GM23338 (cell line): ENCODE measurements at regions not wholly inside any gene's neighbourhood (a gene's known extent, or its start where the extent isn't known, plus 50 kb on each side); places are given as distances from the start of the nearest gene placed in this dataset.

ENCODE experiments used
- ATAC-seq: fragments of 200-7000 bp; cut with Tn5 transposase; 3 replicates; pipeline ENCODE4 v1.9.1; 2020
- DNase-seq: peaks from one replicate; pipeline ENCODE4 v3.0.0-alpha.2; 2015; ENCODE audit warnings: low spot score
- H2AFZ ChIP-seq: fragments of 200-600 bp; sonication (generic); 2 replicates; pipeline ENCODE4 v1.8.0; 2016; ENCODE audit warnings: antibody characterized with exemption, mild to moderate bottlenecking, moderate library complexity
- H3F3A ChIP-seq: fragments of 200-600 bp; sonication (generic); replicated peaks from 2 replicates; pipeline ENCODE4 v1.8.0; 2017; ENCODE audit warnings: antibody characterized with exemption, mixed run types, low read depth
- H3K27ac ChIP-seq: fragments of 200-600 bp; sonication (generic); 2 replicates; pipeline ENCODE4 v1.6.1; 2016; ENCODE audit warnings: low read depth
- H3K27me3 ChIP-seq: fragments of 200-600 bp; sonication (generic); 2 replicates; pipeline ENCODE4 v1.8.0; 2016; ENCODE audit warnings: mild to moderate bottlenecking, mixed run types, moderate library complexity; ENCODE audit not compliant: insufficient read depth
- H3K36me3 ChIP-seq: fragments of 200-600 bp; sonication (generic); 2 replicates; pipeline ENCODE4 v1.8.0; 2016; ENCODE audit warnings: mild to moderate bottlenecking; ENCODE audit not compliant: insufficient read depth
- H3K4me1 ChIP-seq: fragments of 200-600 bp; sonication (generic); 2 replicates; pipeline ENCODE4 v1.8.0; 2016; ENCODE audit warnings: mild to moderate bottlenecking, moderate library complexity; ENCODE audit not compliant: insufficient read depth
- H3K4me2 ChIP-seq: fragments of 200-600 bp; sonication (generic); 2 replicates; pipeline ENCODE4 v1.7.1; 2017; ENCODE audit warnings: mixed run types
- H3K4me3 ChIP-seq: fragments of 200-600 bp; sonication (generic); 2 replicates; pipeline ENCODE4 v1.6.1; 2016; ENCODE audit warnings: mixed run types
- H3K79me2 ChIP-seq: fragments of 200-600 bp; sonication (generic); replicated peaks from 2 replicates; pipeline ENCODE4 v1.8.0; 2017; ENCODE audit warnings: mild to moderate bottlenecking; ENCODE audit not compliant: insufficient read depth
- H3K9me2 ChIP-seq: fragments of 200-600 bp; sonication (generic); 2 replicates; pipeline ENCODE4 v1.8.0; 2017; ENCODE audit not compliant: insufficient read depth
- H4K20me1 ChIP-seq: fragments of 200-600 bp; sonication (generic); replicated peaks from 2 replicates; pipeline ENCODE4 v1.8.0; 2017; ENCODE audit warnings: mild to moderate bottlenecking; ENCODE audit not compliant: insufficient read depth
- H3K27ac Mint-ChIP-seq: 2 replicates; pipeline ENCODE4 v1.8.0; 2020; ENCODE audit warnings: inconsistent platforms, mild to moderate bottlenecking, moderate library complexity, mixed read lengths
- H3K27me3 Mint-ChIP-seq: 3 replicates; pipeline ENCODE4 v1.8.0; 2022; ENCODE audit warnings: low read depth, mild to moderate bottlenecking, moderate library complexity, mixed read lengths, inconsistent platforms; ENCODE audit not compliant: insufficient read depth, poor library complexity
- H3K36me3 Mint-ChIP-seq: 3 replicates; pipeline ENCODE4 v1.8.0; 2021; ENCODE audit warnings: low read depth, mild to moderate bottlenecking, inconsistent platforms, moderate library complexity, mixed read lengths
- H3K4me1 Mint-ChIP-seq: 3 replicates; pipeline ENCODE4 v1.8.0; 2020; ENCODE audit warnings: mild to moderate bottlenecking, inconsistent platforms, mixed read lengths
- H3K4me3 Mint-ChIP-seq: 3 replicates; pipeline ENCODE4 v1.8.0; 2021; ENCODE audit warnings: moderate library complexity, mild to moderate bottlenecking, inconsistent platforms, mixed read lengths
- H3K9me3 Mint-ChIP-seq: 3 replicates; pipeline ENCODE4 v1.8.0; 2020; ENCODE audit warnings: moderate library complexity, mild to moderate bottlenecking, inconsistent platforms, mixed read lengths
- CREB1 ChIP-seq: fragments of 250-450 bp; sonication (Bioruptor Pico); IDR thresholded peaks from 2 replicates; pipeline ENCODE4 v1.5.0; 2020; ENCODE audit warnings: low read depth, mild to moderate bottlenecking, moderate library complexity
- EZH2 ChIP-seq: fragments of 200-600 bp; sonication (generic); IDR thresholded peaks from one replicate; pipeline ENCODE4 v1.8.0; 2017; ENCODE audit warnings: antibody characterized with exemption, mild to moderate bottlenecking, low read depth; ENCODE audit not compliant: unreplicated experiment
- EZH2phosphoT487 ChIP-seq: fragments of 200-600 bp; sonication (generic); IDR thresholded peaks from one replicate; pipeline ENCODE4 v1.8.1; 2018; ENCODE audit warnings: antibody characterized with exemption; ENCODE audit not compliant: unreplicated experiment
- JUNB ChIP-seq: IDR thresholded peaks from one replicate; pipeline ENCODE4 v1.6.1; 2016; ENCODE audit warnings: antibody characterized with exemption; ENCODE audit not compliant: unreplicated experiment
- NANOG ChIP-seq: IDR thresholded peaks from 2 replicates; pipeline ENCODE4 v1.6.1; 2016; ENCODE audit warnings: antibody characterized with exemption, borderline replicate concordance
- ZNF114 ChIP-seq: fragments of 250-450 bp; sonication (Bioruptor Pico); IDR thresholded peaks from 2 replicates; pipeline ENCODE4 v1.5.0; 2020; ENCODE audit warnings: mild to moderate bottlenecking, moderate library complexity
- TF ChIP-seq, protein P1 (sequence below): IDR thresholded peaks from 2 replicates; pipeline ENCODE4 v1.6.1; 2016; ENCODE audit warnings: antibody characterized with exemption
- TF ChIP-seq, protein P2 (sequence below): IDR thresholded peaks from one replicate; pipeline ENCODE4 v1.6.1; 2018; ENCODE audit warnings: antibody characterized with exemption; ENCODE audit not compliant: unreplicated experiment
- TF ChIP-seq, protein P3 (sequence below), 2 experiments: fragments of 200-600 bp in 1 of 2; sonication (generic) in 1 of 2; conservative IDR thresholded peaks; 2 replicates each; pipeline versions ENCODE4 v1.5.1 to v1.6.1; 2016 to 2017; ENCODE audit warnings: antibody characterized with exemption in 2 of 2, low read depth in 2 of 2, mild to moderate bottlenecking in 2 of 2, moderate library complexity in 1 of 2

DNA sequence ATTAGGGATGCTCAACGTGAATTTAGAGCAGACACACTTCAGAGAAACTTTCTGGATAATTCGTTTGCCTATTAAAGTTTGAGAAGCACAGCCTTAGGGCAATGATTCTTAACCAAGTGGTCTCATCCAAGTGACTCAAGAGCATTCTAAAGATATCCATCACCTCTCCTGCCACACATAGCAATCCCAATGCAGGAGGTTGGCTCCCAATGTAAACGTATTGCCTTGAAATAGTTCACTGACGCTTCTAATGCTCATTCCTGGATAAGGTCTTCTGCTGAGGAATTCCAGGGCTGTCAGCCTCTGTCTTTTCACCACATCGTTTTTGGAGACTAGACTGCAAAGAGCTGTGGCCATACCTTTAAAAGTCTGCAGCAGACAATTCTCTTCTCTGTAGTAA is 279.8 kb upstream of the DACH1 start:
- H3K4me3 ChIP-seq = no peak overlapping the region
- ATAC-seq = no peak
- H3K4me1 ChIP-seq = peaks cover 19% of the 10 kb centered on the region; the same call in 1 of the 2 replicates
- no peaks in the 10 kb centered on the region for H3K36me3 ChIP-seq
- H3F3A ChIP-seq = no peaks in the 10 kb centered on the region
- TF ChIP-seq JUNB (no peak), CREB1 (CRISPR knock-in tag) (no peak), EZH2phosphoT487 (no peak), NANOG (no peak), EZH2 (no peak)
- TF ChIP-seq, protein P1, sequence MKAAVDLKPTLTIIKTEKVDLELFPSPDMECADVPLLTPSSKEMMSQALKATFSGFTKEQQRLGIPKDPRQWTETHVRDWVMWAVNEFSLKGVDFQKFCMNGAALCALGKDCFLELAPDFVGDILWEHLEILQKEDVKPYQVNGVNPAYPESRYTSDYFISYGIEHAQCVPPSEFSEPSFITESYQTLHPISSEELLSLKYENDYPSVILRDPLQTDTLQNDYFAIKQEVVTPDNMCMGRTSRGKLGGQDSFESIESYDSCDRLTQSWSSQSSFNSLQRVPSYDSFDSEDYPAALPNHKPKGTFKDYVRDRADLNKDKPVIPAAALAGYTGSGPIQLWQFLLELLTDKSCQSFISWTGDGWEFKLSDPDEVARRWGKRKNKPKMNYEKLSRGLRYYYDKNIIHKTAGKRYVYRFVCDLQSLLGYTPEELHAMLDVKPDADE = no peak
- TF ChIP-seq, protein P2, sequence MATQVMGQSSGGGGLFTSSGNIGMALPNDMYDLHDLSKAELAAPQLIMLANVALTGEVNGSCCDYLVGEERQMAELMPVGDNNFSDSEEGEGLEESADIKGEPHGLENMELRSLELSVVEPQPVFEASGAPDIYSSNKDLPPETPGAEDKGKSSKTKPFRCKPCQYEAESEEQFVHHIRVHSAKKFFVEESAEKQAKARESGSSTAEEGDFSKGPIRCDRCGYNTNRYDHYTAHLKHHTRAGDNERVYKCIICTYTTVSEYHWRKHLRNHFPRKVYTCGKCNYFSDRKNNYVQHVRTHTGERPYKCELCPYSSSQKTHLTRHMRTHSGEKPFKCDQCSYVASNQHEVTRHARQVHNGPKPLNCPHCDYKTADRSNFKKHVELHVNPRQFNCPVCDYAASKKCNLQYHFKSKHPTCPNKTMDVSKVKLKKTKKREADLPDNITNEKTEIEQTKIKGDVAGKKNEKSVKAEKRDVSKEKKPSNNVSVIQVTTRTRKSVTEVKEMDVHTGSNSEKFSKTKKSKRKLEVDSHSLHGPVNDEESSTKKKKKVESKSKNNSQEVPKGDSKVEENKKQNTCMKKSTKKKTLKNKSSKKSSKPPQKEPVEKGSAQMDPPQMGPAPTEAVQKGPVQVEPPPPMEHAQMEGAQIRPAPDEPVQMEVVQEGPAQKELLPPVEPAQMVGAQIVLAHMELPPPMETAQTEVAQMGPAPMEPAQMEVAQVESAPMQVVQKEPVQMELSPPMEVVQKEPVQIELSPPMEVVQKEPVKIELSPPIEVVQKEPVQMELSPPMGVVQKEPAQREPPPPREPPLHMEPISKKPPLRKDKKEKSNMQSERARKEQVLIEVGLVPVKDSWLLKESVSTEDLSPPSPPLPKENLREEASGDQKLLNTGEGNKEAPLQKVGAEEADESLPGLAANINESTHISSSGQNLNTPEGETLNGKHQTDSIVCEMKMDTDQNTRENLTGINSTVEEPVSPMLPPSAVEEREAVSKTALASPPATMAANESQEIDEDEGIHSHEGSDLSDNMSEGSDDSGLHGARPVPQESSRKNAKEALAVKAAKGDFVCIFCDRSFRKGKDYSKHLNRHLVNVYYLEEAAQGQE = no peak
- TF ChIP-seq, protein P3, sequence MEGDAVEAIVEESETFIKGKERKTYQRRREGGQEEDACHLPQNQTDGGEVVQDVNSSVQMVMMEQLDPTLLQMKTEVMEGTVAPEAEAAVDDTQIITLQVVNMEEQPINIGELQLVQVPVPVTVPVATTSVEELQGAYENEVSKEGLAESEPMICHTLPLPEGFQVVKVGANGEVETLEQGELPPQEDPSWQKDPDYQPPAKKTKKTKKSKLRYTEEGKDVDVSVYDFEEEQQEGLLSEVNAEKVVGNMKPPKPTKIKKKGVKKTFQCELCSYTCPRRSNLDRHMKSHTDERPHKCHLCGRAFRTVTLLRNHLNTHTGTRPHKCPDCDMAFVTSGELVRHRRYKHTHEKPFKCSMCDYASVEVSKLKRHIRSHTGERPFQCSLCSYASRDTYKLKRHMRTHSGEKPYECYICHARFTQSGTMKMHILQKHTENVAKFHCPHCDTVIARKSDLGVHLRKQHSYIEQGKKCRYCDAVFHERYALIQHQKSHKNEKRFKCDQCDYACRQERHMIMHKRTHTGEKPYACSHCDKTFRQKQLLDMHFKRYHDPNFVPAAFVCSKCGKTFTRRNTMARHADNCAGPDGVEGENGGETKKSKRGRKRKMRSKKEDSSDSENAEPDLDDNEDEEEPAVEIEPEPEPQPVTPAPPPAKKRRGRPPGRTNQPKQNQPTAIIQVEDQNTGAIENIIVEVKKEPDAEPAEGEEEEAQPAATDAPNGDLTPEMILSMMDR (conservative IDR thresholded peaks at IDR 0.05; ENCODE audit: low read depth in 2 of 2) = no peak
- no peaks in the 10 kb centered on the region for H3K27me3 ChIP-seq
- peaks cover 24% of the 10 kb centered on the region; the same call in 1 of the 2 replicates for H3K9me2 ChIP-seq
- H3K27ac ChIP-seq = no peak overlapping the region
- Mint-ChIP-seq H3K4me3 (no peak overlapping the region), H3K4me1 (peaks cover 33% of the 10 kb centered on the region), H3K9me3 (no peaks in the 10 kb centered on the region), H3K36me3 (no peaks in the 10 kb centered on the region; the same call in 2 of the 3 replicates), H3K27ac (no peak overlapping the region), H3K27me3 (no peaks in the 10 kb centered on the region)
- no peak for DNase-seq
- H3K4me2 ChIP-seq = no peak overlapping the region
- H4K20me1 ChIP-seq = no peaks in the 10 kb centered on the region
- no peak overlapping the region for H2AFZ ChIP-seq
- no peaks in the 10 kb centered on the region for H3K79me2 ChIP-seq

DNA sequence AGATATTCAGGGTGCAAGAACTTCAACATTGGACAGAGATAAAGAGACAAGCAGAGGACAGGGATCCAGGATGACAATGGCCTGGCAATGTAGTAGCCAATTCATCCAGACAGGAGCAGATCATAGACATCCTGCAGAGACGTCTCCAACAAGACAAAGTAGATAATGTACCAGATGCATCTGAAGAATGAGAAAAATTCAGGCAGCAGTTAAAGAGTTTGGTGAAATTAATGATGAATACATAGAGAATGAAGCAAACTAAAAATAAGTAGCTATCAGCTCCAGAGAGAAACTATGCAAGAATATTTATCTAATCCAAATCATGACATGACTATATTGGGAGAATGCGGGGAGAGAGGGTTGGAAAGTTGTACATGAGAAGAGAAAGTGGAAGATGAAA is 278.4 kb upstream of the DACH1 start:
- H3K4me2 ChIP-seq = no peak overlapping the region
- no peaks in the 10 kb centered on the region for H3K27me3 Mint-ChIP-seq
- no peak overlapping the region for H2AFZ ChIP-seq
- no peak overlapping the region for H3K4me3 ChIP-seq
- no peaks in the 10 kb centered on the region for H3F3A ChIP-seq
- H3K9me3 Mint-ChIP-seq = no peaks in the 10 kb centered on the region
- H3K79me2 ChIP-seq = no peaks in the 10 kb centered on the region
- TF ChIP-seq ZNF114 (CRISPR knock-in tag) = no peak
- TF ChIP-seq EZH2phosphoT487 = no peak
- no peak overlapping the region for H3K27ac Mint-ChIP-seq
- no peak overlapping the region for H3K27ac ChIP-seq
- DNase-seq = no peak
- no peak overlapping the region for H3K4me3 Mint-ChIP-seq
- ATAC-seq = no peak
- H4K20me1 ChIP-seq = no peaks in the 10 kb centered on the region
- H3K36me3 Mint-ChIP-seq = no peaks in the 10 kb centered on the region; the same call in 2 of the 3 replicates
- H3K36me3 ChIP-seq = no peaks in the 10 kb centered on the region
- peaks cover 16% of the 10 kb centered on the region; the same call in 1 of the 2 replicates for H3K4me1 ChIP-seq
- peaks cover 13% of the 10 kb centered on the region; the same call in 1 of the 2 replicates for H3K9me2 ChIP-seq
- H3K27me3 ChIP-seq = no peaks in the 10 kb centered on the region
- peaks cover 25% of the 10 kb centered on the region for H3K4me1 Mint-ChIP-seq
